ENCODE measurements at regions not wholly inside any gene's neighbourhood (a gene's known extent, or its start where the extent isn't known, plus 50 kb on each side); places are given as distances from the start of the nearest gene placed in this dataset.
A peak's percentile ranks its signal among the peaks of the same experiment; 100 is the strongest.
"Not testable (repeated sequence)": the region's sequence is repeated elsewhere in the genome, so short reads cannot be mapped to it uniquely, and the experiment has no call there.

- Histone ChIP-seq H3K9ac (ENCODE audit: low read depth in 1 of 2, low read length in 2 of 2) (no peak overlapping the region), H3K27me3 (ENCODE audit: control insufficient read depth in 1 of 2, insufficient read depth in 2 of 2, low read length in 2 of 2) (peaks cover 0 to 6% of the 10 kb centered on the region in 2 donors), H3K4me1 (ENCODE audit: control insufficient read depth in 1 of 2, insufficient read depth in 2 of 2, low read length in 2 of 2) (no peaks in the 10 kb centered on the region), H3K36me3 (ENCODE audit: control insufficient read depth in 1 of 2, insufficient read depth in 2 of 2, low read length in 2 of 2) (no peaks in the 10 kb centered on the region), H3K4me3 (ENCODE audit: low read depth in 1 of 2, low read length in 2 of 2) (no peak overlapping the region), H3K9me3 (ENCODE audit: control insufficient read depth in 1 of 2, low read length in 2 of 2) (no peaks in the 10 kb centered on the region), H3K27ac (ENCODE audit: low read depth, low read length) (no peak overlapping the region)
Observed at GRCh38 chr1:55304229-55304740, 89.1 kb upstream of the USP24 start.

- Histone ChIP-seq H3K27ac (ENCODE audit: low read depth, low read length) (no peak overlapping the region), H3K27me3 (ENCODE audit: control insufficient read depth in 1 of 2, insufficient read depth in 2 of 2, low read length in 2 of 2) (peaks cover 0 to 6% of the 10 kb centered on the region in 2 donors), H3K9ac (ENCODE audit: low read depth in 1 of 2, low read length in 2 of 2) (no peak overlapping the region), H3K4me3 (ENCODE audit: low read depth in 1 of 2, low read length in 2 of 2) (no peak overlapping the region), H3K9me3 (ENCODE audit: control insufficient read depth in 1 of 2, low read length in 2 of 2) (no peaks in the 10 kb centered on the region), H3K4me1 (ENCODE audit: control insufficient read depth in 1 of 2, insufficient read depth in 2 of 2, low read length in 2 of 2) (no peaks in the 10 kb centered on the region), H3K36me3 (ENCODE audit: control insufficient read depth in 1 of 2, insufficient read depth in 2 of 2, low read length in 2 of 2) (no peaks in the 10 kb centered on the region)
Observed at GRCh38 chr1:55302972-55303371, 87.8 kb upstream of the USP24 start.

- H3K27me3 ChIP-seq (ENCODE audit: control insufficient read depth in 1 of 2, insufficient read depth in 2 of 2, low read length in 2 of 2): peaks cover 0 to 6% of the 10 kb centered on the region in 2 donors
- H3K27ac ChIP-seq (ENCODE audit: low read depth, low read length): no peak overlapping the region
- no peaks in the 10 kb centered on the region for H3K4me1 ChIP-seq (ENCODE audit: control insufficient read depth in 1 of 2, insufficient read depth in 2 of 2, low read length in 2 of 2)
- H3K4me3 ChIP-seq (ENCODE audit: low read depth in 1 of 2, low read length in 2 of 2): no peak overlapping the region
- no peaks in the 10 kb centered on the region for H3K9me3 ChIP-seq (ENCODE audit: control insufficient read depth in 1 of 2, low read length in 2 of 2)
- H3K36me3 ChIP-seq (ENCODE audit: control insufficient read depth in 1 of 2, insufficient read depth in 2 of 2, low read length in 2 of 2): no peaks in the 10 kb centered on the region
- H3K9ac ChIP-seq (ENCODE audit: low read depth in 1 of 2, low read length in 2 of 2): no peak overlapping the region
Observed at GRCh38 chr1:55301912-55302311, 86.7 kb upstream of the USP24 start.

GRCh38 chr1:55300975-55301374 lies 85.8 kb upstream of the USP24 start:
- H3K4me3 ChIP-seq (ENCODE audit: low read depth in 1 of 2, low read length in 2 of 2): no peak overlapping the region
- H3K36me3 ChIP-seq (ENCODE audit: control insufficient read depth in 1 of 2, insufficient read depth in 2 of 2, low read length in 2 of 2): no peaks in the 10 kb centered on the region
- H3K9me3 ChIP-seq (ENCODE audit: control insufficient read depth in 1 of 2, low read length in 2 of 2): peaks cover 0 to 2% of the 10 kb centered on the region in 2 donors
- H3K27ac ChIP-seq (ENCODE audit: low read depth, low read length): no peak overlapping the region
- H3K27me3 ChIP-seq (ENCODE audit: control insufficient read depth in 1 of 2, insufficient read depth in 2 of 2, low read length in 2 of 2): peaks cover 0 to 6% of the 10 kb centered on the region in 2 donors
- H3K9ac ChIP-seq (ENCODE audit: low read depth in 1 of 2, low read length in 2 of 2): no peak overlapping the region
- no peaks in the 10 kb centered on the region for H3K4me1 ChIP-seq (ENCODE audit: control insufficient read depth in 1 of 2, insufficient read depth in 2 of 2, low read length in 2 of 2)

- Histone ChIP-seq H3K4me1 (ENCODE audit: control insufficient read depth in 1 of 2, insufficient read depth in 2 of 2, low read length in 2 of 2) (no peaks in the 10 kb centered on the region), H3K4me3 (ENCODE audit: low read depth in 1 of 2, low read length in 2 of 2) (no peak overlapping the region), H3K9ac (ENCODE audit: low read depth in 1 of 2, low read length in 2 of 2) (no peak overlapping the region), H3K27me3 (ENCODE audit: control insufficient read depth in 1 of 2, insufficient read depth in 2 of 2, low read length in 2 of 2) (no peaks in the 10 kb centered on the region), H3K27ac (ENCODE audit: low read depth, low read length) (no peak overlapping the region), H3K9me3 (ENCODE audit: control insufficient read depth in 1 of 2, low read length in 2 of 2) (peaks cover 0 to 2% of the 10 kb centered on the region in 2 donors), H3K36me3 (ENCODE audit: control insufficient read depth in 1 of 2, insufficient read depth in 2 of 2, low read length in 2 of 2) (no peaks in the 10 kb centered on the region)
Observed at GRCh38 chr1:55298167-55298894, 83.2 kb upstream of the USP24 start.

- not testable (repeated sequence) for H3K4me1 ChIP-seq (ENCODE audit: control insufficient read depth in 1 of 2, insufficient read depth in 2 of 2, low read length in 2 of 2); H3K9ac ChIP-seq (ENCODE audit: low read depth in 1 of 2, low read length in 2 of 2); H3K4me3 ChIP-seq (ENCODE audit: low read depth in 1 of 2, low read length in 2 of 2); H3K36me3 ChIP-seq (ENCODE audit: control insufficient read depth in 1 of 2, insufficient read depth in 2 of 2, low read length in 2 of 2); H3K9me3 ChIP-seq (ENCODE audit: control insufficient read depth in 1 of 2, low read length in 2 of 2); H3K27me3 ChIP-seq (ENCODE audit: control insufficient read depth in 1 of 2, insufficient read depth in 2 of 2, low read length in 2 of 2); H3K27ac ChIP-seq (ENCODE audit: low read depth, low read length)
Observed at GRCh38 chr1:55296247-55296646, 81.1 kb upstream of the USP24 start.

GRCh38 chr1:55289614-55290013 lies 74.5 kb upstream of the USP24 start:
- Histone ChIP-seq H3K36me3 (ENCODE audit: control insufficient read depth in 1 of 2, insufficient read depth in 2 of 2, low read length in 2 of 2) (no peaks in the 10 kb centered on the region), H3K4me3 (ENCODE audit: low read depth in 1 of 2, low read length in 2 of 2) (no peak overlapping the region)

GRCh38 chr1:55289042-55289441 lies 73.9 kb upstream of the USP24 start:
- H3K27ac ChIP-seq (ENCODE audit: low read depth, low read length): no peak overlapping the region

More at GRCh38 chr1:55289614-55290013, 74.5 kb upstream of the USP24 start:
- Histone ChIP-seq H3K9me3 (ENCODE audit: control insufficient read depth in 1 of 2, low read length in 2 of 2) (no peaks in the 10 kb centered on the region), H3K27ac (ENCODE audit: low read depth, low read length) (no peak overlapping the region), H3K9ac (ENCODE audit: low read depth in 1 of 2, low read length in 2 of 2) (no peak overlapping the region), H3K27me3 (ENCODE audit: control insufficient read depth in 1 of 2, insufficient read depth in 2 of 2, low read length in 2 of 2) (no peaks in the 10 kb centered on the region), H3K4me1 (ENCODE audit: control insufficient read depth in 1 of 2, insufficient read depth in 2 of 2, low read length in 2 of 2) (no peaks in the 10 kb centered on the region)

GRCh38 chr1:55288245-55288644 lies 73.1 kb upstream of the USP24 start:
- Histone ChIP-seq H3K36me3 (ENCODE audit: control insufficient read depth in 1 of 2, insufficient read depth in 2 of 2, low read length in 2 of 2) (no peaks in the 10 kb centered on the region), H3K27me3 (ENCODE audit: control insufficient read depth in 1 of 2, insufficient read depth in 2 of 2, low read length in 2 of 2) (no peaks in the 10 kb centered on the region), H3K4me1 (ENCODE audit: control insufficient read depth in 1 of 2, insufficient read depth in 2 of 2, low read length in 2 of 2) (no peaks in the 10 kb centered on the region), H3K4me3 (ENCODE audit: low read depth in 1 of 2, low read length in 2 of 2) (peak overlapping the region in 1 of 2 donors; percentile 24), H3K9me3 (ENCODE audit: control insufficient read depth in 1 of 2, low read length in 2 of 2) (no peaks in the 10 kb centered on the region), H3K27ac (ENCODE audit: low read depth, low read length) (no peak overlapping the region), H3K9ac (ENCODE audit: low read depth in 1 of 2, low read length in 2 of 2) (no peak overlapping the region)

More at GRCh38 chr1:55289042-55289441, 73.9 kb upstream of the USP24 start:
- Histone ChIP-seq H3K27me3 (ENCODE audit: control insufficient read depth in 1 of 2, insufficient read depth in 2 of 2, low read length in 2 of 2) (no peaks in the 10 kb centered on the region), H3K4me1 (ENCODE audit: control insufficient read depth in 1 of 2, insufficient read depth in 2 of 2, low read length in 2 of 2) (no peaks in the 10 kb centered on the region), H3K9ac (ENCODE audit: low read depth in 1 of 2, low read length in 2 of 2) (no peak overlapping the region), H3K9me3 (ENCODE audit: control insufficient read depth in 1 of 2, low read length in 2 of 2) (no peaks in the 10 kb centered on the region), H3K36me3 (ENCODE audit: control insufficient read depth in 1 of 2, insufficient read depth in 2 of 2, low read length in 2 of 2) (no peaks in the 10 kb centered on the region), H3K4me3 (ENCODE audit: low read depth in 1 of 2, low read length in 2 of 2) (no peak overlapping the region)

- H3K36me3 ChIP-seq (ENCODE audit: control insufficient read depth in 1 of 2, insufficient read depth in 2 of 2, low read length in 2 of 2): no peaks in the 10 kb centered on the region
- peak overlapping the region in 1 of 2 donors; percentile 24 for H3K4me3 ChIP-seq (ENCODE audit: low read depth in 1 of 2, low read length in 2 of 2)
- no peak overlapping the region for H3K27ac ChIP-seq (ENCODE audit: low read depth, low read length)
- H3K27me3 ChIP-seq (ENCODE audit: control insufficient read depth in 1 of 2, insufficient read depth in 2 of 2, low read length in 2 of 2): no peaks in the 10 kb centered on the region
- H3K4me1 ChIP-seq (ENCODE audit: control insufficient read depth in 1 of 2, insufficient read depth in 2 of 2, low read length in 2 of 2): no peaks in the 10 kb centered on the region
- no peak overlapping the region for H3K9ac ChIP-seq (ENCODE audit: low read depth in 1 of 2, low read length in 2 of 2)
- no peaks in the 10 kb centered on the region for H3K9me3 ChIP-seq (ENCODE audit: control insufficient read depth in 1 of 2, low read length in 2 of 2)
Observed at GRCh38 chr1:55287723-55288122, 72.6 kb upstream of the USP24 start.
